WTC11 (cell line): ENCODE measurements at regions not wholly inside any gene's neighbourhood (a gene's known extent, or its start where the extent isn't known, plus 50 kb on each side); places are given as distances from the start of the nearest gene placed in this dataset.

ENCODE experiments used
- ATAC-seq: fragments of 200-7000 bp; cut with Tn5 transposase; 2 replicates; pipeline ENCODE4 v1.10.0; 2021; ENCODE audit warnings: mild to moderate bottlenecking, moderate library complexity
- CTCF ChIA-PET: fragments of 300-600 bp; sonication (Branson Sonifier 250); formaldehyde crosslinking; loops from one replicate; lab custom pipeline; 2021; ENCODE audit warnings: antibody characterized with exemption; lab: Charles Lee
- POLR2A ChIA-PET: fragments of 350-600 bp; sonication (Branson Sonifier 250); formaldehyde crosslinking; loops from one replicate; lab custom pipeline; 2021; ENCODE audit warnings: antibody characterized with exemption; lab: Charles Lee
- DNase-seq: peaks from one replicate; pipeline ENCODE4 v3.0.0; 2021; ENCODE audit warnings: low spot score
- H3K27ac Mint-ChIP-seq: 2 replicates; pipeline ENCODE4 v1.8.0; 2021; ENCODE audit warnings: mixed read lengths
- H3K27me3 Mint-ChIP-seq: 2 replicates; pipeline ENCODE4 v1.8.0; 2021; ENCODE audit warnings: low read depth, mild to moderate bottlenecking, moderate library complexity, mixed read lengths
- H3K36me3 Mint-ChIP-seq: 2 replicates; pipeline ENCODE4 v1.8.0; 2021; ENCODE audit warnings: mixed read lengths
- H3K4me1 Mint-ChIP-seq: 2 replicates; pipeline ENCODE4 v1.8.0; 2022; ENCODE audit warnings: mixed read lengths
- H3K4me3 Mint-ChIP-seq: 2 replicates; pipeline ENCODE4 v1.8.0; 2021; ENCODE audit warnings: mild to moderate bottlenecking, moderate library complexity, mixed read lengths
- H3K9me3 Mint-ChIP-seq: 2 replicates; pipeline ENCODE4 v1.8.0; 2021; ENCODE audit warnings: mixed read lengths
- ARID4B ChIP-seq: sonication (generic); formaldehyde crosslinking; IDR thresholded peaks from 2 replicates; pipeline ENCODE4 v1.8.0; 2023; ENCODE audit warnings: missing genetic modification reagents, mild to moderate bottlenecking, borderline replicate concordance
- CBFB ChIP-seq: sonication (generic); formaldehyde crosslinking; IDR thresholded peaks from 2 replicates; pipeline ENCODE4 v1.8.1; 2022; ENCODE audit warnings: mild to moderate bottlenecking, low read depth, missing genetic modification reagents
- ESRRA ChIP-seq: sonication (generic); formaldehyde crosslinking; IDR thresholded peaks from 2 replicates; pipeline ENCODE4 v1.8.1; 2022; ENCODE audit warnings: mild to moderate bottlenecking, missing genetic modification reagents, borderline replicate concordance
- FOXJ3 ChIP-seq: sonication (generic); formaldehyde crosslinking; IDR thresholded peaks from 2 replicates; pipeline ENCODE4 v1.9.0; 2021; ENCODE audit warnings: missing genetic modification reagents, mild to moderate bottlenecking, borderline replicate concordance
- GABPB1 ChIP-seq: sonication (generic); formaldehyde crosslinking; IDR thresholded peaks from 2 replicates; pipeline ENCODE4 v1.8.1; 2023; ENCODE audit warnings: mild to moderate bottlenecking, missing genetic modification reagents
- HMGXB4 ChIP-seq: sonication (generic); formaldehyde crosslinking; IDR thresholded peaks from 2 replicates; pipeline ENCODE4 v1.8.1; 2023; ENCODE audit warnings: mild to moderate bottlenecking, moderate library complexity, missing genetic modification reagents
- NFATC4 ChIP-seq: fragments of 250-450 bp; sonication (Bioruptor Pico); IDR thresholded peaks from 2 replicates; pipeline ENCODE4 v1.9.0; 2021; ENCODE audit warnings: mild to moderate bottlenecking
- PRRX2 ChIP-seq: fragments of 250-450 bp; sonication (Bioruptor Pico); IDR thresholded peaks from 2 replicates; pipeline ENCODE4 v1.8.0; 2021; ENCODE audit warnings: mild to moderate bottlenecking
- SMAD4 ChIP-seq: sonication (generic); formaldehyde crosslinking; IDR thresholded peaks from 2 replicates; pipeline ENCODE4 v1.8.0; 2022; ENCODE audit warnings: mild to moderate bottlenecking, missing genetic modification reagents
- ZBTB21 ChIP-seq: sonication (generic); formaldehyde crosslinking; IDR thresholded peaks from 2 replicates; pipeline ENCODE4 v1.8.1; 2023; ENCODE audit warnings: mild to moderate bottlenecking, missing genetic modification reagents, borderline replicate concordance
- ZBTB43 ChIP-seq: sonication (generic); formaldehyde crosslinking; IDR thresholded peaks from 2 replicates; pipeline ENCODE4 v1.8.1; 2023; ENCODE audit warnings: mild to moderate bottlenecking, missing genetic modification reagents
- ZNF219 ChIP-seq: sonication (generic); formaldehyde crosslinking; IDR thresholded peaks from 2 replicates; pipeline ENCODE4 v1.8.0; 2023; ENCODE audit warnings: missing genetic modification reagents, mild to moderate bottlenecking, borderline replicate concordance
- ZNF232 ChIP-seq: sonication (generic); formaldehyde crosslinking; IDR thresholded peaks from 2 replicates; pipeline ENCODE4 v1.8.0; 2022; ENCODE audit warnings: mild to moderate bottlenecking, missing genetic modification reagents
- ZNF317 ChIP-seq: sonication (generic); formaldehyde crosslinking; IDR thresholded peaks from 2 replicates; pipeline ENCODE4 v1.8.1; 2023; ENCODE audit warnings: low read depth, mild to moderate bottlenecking, moderate library complexity, missing genetic modification reagents, borderline replicate concordance
- TF ChIP-seq, protein P1 (sequence below): sonication (generic); formaldehyde crosslinking; IDR thresholded peaks from 2 replicates; pipeline ENCODE4 v1.8.1; 2023; ENCODE audit warnings: mild to moderate bottlenecking, missing genetic modification reagents, moderate library complexity
- TF ChIP-seq, protein P2 (sequence below): sonication (generic); formaldehyde crosslinking; IDR thresholded peaks from 2 replicates; pipeline ENCODE4 v1.8.1; 2022; ENCODE audit warnings: low read depth, mild to moderate bottlenecking, moderate library complexity, missing genetic modification reagents, borderline replicate concordance
- TF ChIP-seq, protein P3 (sequence below): sonication (generic); formaldehyde crosslinking; IDR thresholded peaks from 2 replicates; pipeline ENCODE4 v1.8.0; 2022; ENCODE audit warnings: mild to moderate bottlenecking, missing genetic modification reagents

DNA sequence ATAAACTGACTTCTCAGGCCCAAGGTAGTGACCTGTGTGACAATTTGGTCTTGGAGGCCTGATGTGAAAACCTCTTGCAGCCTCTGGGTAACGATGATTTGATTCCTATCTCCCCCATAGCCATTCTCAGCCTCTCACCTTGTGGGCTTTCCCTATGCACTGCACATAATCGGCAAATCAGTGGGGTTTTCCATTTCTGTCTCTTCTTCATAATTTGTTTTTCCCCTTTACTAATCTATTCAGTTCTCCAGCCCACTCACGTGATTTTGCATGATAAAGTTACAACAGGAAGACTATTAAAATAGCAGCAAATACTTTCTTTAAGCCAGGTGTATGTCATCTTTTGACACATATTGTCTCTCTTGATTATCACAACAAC is 893.7 kb downstream of the TFAP2A start:
- CTCF ChIA-PET, result no interaction called here
- Mint-ChIP-seq H3K4me3 (no peak overlapping the region), H3K4me1 (peaks cover 16% of the 10 kb centered on the region), H3K27ac (no peak overlapping the region), H3K27me3 (no peaks in the 10 kb centered on the region), H3K9me3 (no peaks in the 10 kb centered on the region)
- DNase-seq, result no peak
- no peak for ATAC-seq
- POLR2A ChIA-PET, result no interaction called here
- no peak for TF ChIP-seq ZBTB21
- TF ChIP-seq, protein P1, sequence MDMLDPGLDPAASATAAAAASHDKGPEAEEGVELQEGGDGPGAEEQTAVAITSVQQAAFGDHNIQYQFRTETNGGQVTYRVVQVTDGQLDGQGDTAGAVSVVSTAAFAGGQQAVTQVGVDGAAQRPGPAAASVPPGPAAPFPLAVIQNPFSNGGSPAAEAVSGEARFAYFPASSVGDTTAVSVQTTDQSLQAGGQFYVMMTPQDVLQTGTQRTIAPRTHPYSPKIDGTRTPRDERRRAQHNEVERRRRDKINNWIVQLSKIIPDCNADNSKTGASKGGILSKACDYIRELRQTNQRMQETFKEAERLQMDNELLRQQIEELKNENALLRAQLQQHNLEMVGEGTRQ (CRISPR knock-in tag), result no peak
- TF ChIP-seq, protein P2, sequence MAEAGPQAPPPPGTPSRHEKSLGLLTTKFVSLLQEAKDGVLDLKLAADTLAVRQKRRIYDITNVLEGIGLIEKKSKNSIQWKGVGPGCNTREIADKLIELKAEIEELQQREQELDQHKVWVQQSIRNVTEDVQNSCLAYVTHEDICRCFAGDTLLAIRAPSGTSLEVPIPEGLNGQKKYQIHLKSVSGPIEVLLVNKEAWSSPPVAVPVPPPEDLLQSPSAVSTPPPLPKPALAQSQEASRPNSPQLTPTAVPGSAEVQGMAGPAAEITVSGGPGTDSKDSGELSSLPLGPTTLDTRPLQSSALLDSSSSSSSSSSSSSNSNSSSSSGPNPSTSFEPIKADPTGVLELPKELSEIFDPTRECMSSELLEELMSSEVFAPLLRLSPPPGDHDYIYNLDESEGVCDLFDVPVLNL (CRISPR knock-in tag), result no peak
- no peak for TF ChIP-seq CBFB
- no peak for TF ChIP-seq ZNF219 (CRISPR knock-in tag)
- no peak for TF ChIP-seq SMAD4 (CRISPR knock-in tag)
- no peak for TF ChIP-seq PRRX2 (CRISPR knock-in tag)
- no peak for TF ChIP-seq ZNF317
- no peak for TF ChIP-seq ESRRA (CRISPR knock-in tag)
- no peak for TF ChIP-seq HMGXB4 (CRISPR knock-in tag)
- TF ChIP-seq GABPB1 (CRISPR knock-in tag), result no peak
- TF ChIP-seq NFATC4 (CRISPR knock-in tag), result no peak
- TF ChIP-seq, protein P3, sequence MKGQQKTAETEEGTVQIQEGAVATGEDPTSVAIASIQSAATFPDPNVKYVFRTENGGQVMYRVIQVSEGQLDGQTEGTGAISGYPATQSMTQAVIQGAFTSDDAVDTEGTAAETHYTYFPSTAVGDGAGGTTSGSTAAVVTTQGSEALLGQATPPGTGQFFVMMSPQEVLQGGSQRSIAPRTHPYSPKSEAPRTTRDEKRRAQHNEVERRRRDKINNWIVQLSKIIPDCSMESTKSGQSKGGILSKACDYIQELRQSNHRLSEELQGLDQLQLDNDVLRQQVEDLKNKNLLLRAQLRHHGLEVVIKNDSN, result no peak
- TF ChIP-seq ZBTB43, result no peak
- TF ChIP-seq FOXJ3 (CRISPR knock-in tag), result no peak
- TF ChIP-seq ARID4B (CRISPR knock-in tag), result no peak
- no peak for TF ChIP-seq ZNF232
- TF ChIP-seq, all 79 proteins: peak for 0
- no peaks in the 10 kb centered on the region for H3K36me3 Mint-ChIP-seq
